ENCODE measurements at regions not wholly inside any gene's neighbourhood (a gene's known extent, or its start where the extent isn't known, plus 50 kb on each side); places are given as distances from the start of the nearest gene placed in this dataset.

DNA sequence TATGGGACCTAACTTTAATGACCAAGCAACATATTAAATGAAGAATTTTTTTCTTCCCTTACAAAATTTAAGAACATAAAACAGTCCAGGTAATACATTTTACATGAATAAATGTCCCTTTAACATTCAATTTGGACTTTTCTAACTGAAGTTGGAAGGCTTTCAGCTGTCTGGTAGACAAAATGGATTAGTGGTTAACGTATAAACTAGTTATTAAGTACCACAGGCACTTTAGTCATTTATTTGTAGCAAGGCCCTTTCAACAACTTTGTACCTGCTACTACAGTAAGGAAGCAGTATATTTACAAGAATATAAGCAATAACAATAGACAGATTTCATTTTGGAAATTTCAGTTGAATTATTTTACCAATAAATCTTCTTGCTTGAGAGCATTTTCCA lies 152.5 kb upstream of the TENT5D start (continued):
- no peak for TF ChIP-seq EZH2 (IDR thresholded peaks at IDR 0.05; ENCODE audit: low read depth, low read length, severe bottlenecking)
- TF ChIP-seq GABPA (IDR thresholded peaks at IDR 0.05; ENCODE audit: borderline replicate concordance, insufficient read depth, low read length), result no peak
- TF ChIP-seq SP4 (IDR thresholded peaks at IDR 0.05; ENCODE audit: low read length), result no peak
- no peak for TF ChIP-seq TEAD4 (IDR thresholded peaks at IDR 0.05; ENCODE audit: low read depth, low read length)
- no peak for TF ChIP-seq EGR1 (IDR thresholded peaks at IDR 0.05; ENCODE audit: borderline replicate concordance, low read depth, low read length)
